Activated CD4-positive, CD25-positive, alpha-beta regulatory T cell treated with anti-CD3 and anti-CD28 coated beads, Interleukin-2, amount 50 U/mL, for 24 hours (primary cell): ENCODE measurements at regions not wholly inside any gene's neighbourhood (a gene's known extent, or its start where the extent isn't known, plus 50 kb on each side); places are given as distances from the start of the nearest gene placed in this dataset.

ENCODE experiments used
- ATAC-seq, 2 donors: fragments of 150-1000 bp; cut with Tn5 transposase; one replicate each; pipeline ENCODE4 v1.10.0; 2021; ENCODE audit warnings: mild to moderate bottlenecking in 1 of 2, moderate library complexity in 1 of 2

DNA sequence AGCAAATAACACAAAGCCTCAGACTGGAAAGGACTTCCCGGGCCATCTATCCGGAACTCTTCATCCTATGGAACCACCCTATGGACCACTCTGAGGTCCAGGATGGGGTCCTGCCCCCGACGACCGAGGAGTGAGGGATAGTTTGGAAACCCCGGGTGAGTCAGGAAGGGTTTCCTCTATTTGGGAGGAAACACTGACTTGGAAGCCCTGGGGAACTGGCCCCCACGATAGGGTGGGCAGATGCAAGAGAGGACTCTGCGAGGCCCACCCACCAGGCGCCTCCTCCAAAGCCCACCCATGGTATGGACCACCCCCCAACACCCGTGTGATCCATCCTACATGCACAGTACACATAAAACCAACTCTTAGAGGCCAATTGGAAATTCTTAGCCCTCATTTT lies 69.4 kb downstream of the CPN2 start:
- no peak for ATAC-seq

DNA sequence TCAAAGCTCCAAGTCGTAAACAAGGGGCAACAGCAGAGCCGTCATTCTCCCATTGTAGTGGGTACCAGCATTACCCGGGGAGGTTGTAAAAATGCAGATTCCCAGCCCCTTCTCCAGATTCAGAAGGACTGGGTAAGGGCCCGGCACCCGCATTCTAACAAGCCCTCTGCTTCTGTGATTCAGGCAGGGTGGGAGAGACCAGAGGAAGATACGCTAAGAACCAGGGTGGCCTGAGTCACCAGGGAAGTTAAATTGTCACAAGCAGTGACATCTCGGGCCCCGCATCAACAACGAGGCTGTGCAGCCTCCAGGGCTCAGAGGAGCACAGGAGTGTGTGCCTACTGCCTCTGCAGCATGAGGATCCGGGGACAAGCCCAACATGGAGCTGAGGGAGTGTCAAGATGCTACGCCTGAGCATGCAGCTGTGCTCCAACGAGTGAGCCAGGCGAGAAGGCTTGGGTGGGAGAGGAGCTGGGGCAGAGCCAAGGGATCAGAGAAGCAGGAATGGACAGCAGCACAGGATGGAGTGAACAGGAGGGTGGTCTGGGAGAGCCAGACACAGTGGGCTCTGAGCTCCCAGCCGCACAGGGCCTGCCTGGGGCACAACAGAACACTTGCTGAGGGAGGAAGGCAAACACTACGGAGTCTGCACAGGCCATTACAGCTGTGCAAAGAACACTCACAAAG lies 68.5 kb downstream of the CPN2 start:
- ATAC-seq, result no peak

DNA sequence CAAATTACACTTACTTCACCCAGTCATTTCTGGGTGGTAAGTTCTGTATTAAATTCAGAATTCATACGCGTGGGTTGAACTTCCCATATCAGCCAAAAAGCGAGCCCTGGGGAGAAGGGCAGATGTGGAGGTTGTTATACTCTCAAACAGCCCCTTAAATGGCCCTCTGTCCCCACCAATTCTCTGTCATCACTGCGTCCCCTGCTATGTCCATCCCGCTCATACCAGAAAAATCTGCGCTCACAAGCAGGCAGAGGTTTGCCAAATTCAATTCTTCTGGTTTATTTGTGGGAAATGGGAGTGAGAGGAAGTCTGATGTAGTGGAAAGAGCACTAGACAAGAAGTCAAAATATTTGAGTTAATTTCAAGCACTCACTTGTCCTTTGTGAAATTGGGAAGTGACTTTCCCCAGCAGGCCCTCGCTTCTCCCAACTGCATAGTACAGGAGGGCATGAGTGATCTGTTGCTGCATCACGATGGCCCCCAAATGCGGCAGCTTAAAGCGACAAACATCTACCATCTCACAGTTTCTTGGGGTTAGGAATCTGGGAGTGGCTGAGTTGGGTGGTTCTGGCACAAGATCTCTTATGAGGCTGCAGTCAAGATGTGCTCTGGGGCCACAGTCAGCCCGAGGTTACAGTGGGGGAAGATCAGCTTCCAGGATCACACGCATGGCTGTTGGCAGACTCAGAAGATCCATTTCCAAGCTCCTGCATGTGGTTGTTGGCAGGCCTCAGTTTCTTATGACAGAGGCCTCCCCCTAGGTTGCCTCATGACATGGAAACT lies 67.7 kb downstream of the CPN2 start:
- ATAC-seq, result no peak

GRCh38 chr3:194284351-194284750 lies 66.8 kb downstream of the CPN2 start:
- ATAC-seq, result no peak

GRCh38 chr3:194285024-194285849 lies 65.9 kb downstream of the CPN2 start:
- ATAC-seq, result no peak

DNA sequence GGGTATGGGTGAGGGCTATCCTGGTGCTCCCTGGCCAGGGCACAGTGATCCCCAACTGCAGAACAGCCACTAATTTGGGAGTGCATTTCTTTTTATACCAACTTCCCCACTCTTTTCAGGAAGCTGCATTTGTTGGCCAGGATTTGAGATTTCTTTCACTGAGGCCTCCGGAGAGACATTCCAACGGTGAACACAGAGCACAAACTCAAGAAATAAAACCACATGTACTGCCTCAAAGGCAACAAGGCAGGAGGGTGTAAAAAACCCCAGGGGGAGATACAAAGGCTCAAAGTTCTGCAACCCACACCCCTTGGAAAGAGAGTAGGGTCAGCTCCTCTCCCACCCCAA lies 65.3 kb downstream of the CPN2 start:
- ATAC-seq, result no peak

- ATAC-seq, result no peak
These were observed 64.6 kb downstream of the CPN2 start for GRCh38 chr3:194286375-194287146.

DNA sequence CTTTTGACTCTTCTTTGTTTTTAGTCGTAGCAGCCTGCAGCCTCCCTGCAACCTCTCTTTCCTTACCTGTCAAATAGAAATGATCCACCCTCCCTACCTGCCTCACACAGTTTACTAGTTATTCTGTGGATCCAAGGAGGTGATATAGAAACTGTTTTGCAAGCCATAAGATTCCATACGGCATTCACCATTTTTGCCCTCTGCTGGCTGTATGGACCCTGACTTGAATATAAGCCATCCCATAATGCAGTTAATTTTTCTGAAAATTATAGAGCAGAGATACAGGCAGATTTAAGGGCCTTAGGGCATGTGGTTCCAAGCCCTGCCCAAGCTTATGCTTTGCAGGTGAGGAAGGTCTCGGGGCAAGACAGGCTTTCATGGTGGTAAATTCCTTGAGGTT lies 63.8 kb downstream of the CPN2 start:
- no peak for ATAC-seq

DNA sequence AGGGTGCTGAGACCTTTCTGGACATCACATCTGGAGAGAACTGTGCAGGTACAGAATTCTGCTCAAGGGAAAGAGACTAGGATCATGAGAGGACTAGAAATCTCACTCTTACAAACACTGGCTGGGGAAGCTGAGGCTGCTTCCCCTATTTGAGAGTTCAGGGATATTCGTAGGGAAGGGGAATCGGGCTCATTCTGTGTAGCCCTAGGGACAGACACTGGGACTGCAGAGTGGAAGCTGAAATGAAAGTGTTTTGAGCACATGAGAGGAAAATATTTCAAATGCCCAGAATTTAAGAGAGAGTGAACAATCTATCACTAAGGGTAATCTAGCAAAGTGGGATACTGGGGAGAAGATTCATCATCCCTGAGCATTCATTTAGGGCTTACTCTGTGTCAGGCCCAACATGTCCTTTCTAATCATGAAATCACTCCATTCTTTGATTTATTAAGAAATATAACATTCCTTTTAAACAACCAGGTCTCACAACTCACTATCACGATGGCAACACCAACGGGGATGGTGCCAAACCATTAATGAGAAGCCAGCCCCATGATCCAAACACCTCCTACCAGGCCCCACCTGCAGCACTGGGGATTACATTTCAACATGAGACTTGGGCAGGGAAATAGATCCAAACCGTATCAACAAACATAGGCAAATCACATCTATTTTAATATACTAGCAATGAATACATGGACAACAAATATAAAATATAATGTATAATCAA lies 63.0 kb downstream of the CPN2 start:
- no peak for ATAC-seq
